Left ventricle myocardium inferior (tissue), 1 donor: ENCODE measurements at regions not wholly inside any gene's neighbourhood (a gene's known extent, or its start where the extent isn't known, plus 50 kb on each side); places are given as distances from the start of the nearest gene placed in this dataset.

Experiments
- DNase-seq: peaks from one replicate; pipeline ENCODE4 v3.0.0-alpha.2; 2020
- H3K27ac ChIP-seq: fragments of 200-600 bp; replicated peaks from 2 replicates; pipeline ENCODE4 v1.8.0; 2021
- H3K27me3 ChIP-seq: fragments of 200-600 bp; 2 replicates; pipeline ENCODE4 v1.8.0; 2021; ENCODE audit warnings: low read depth
- H3K36me3 ChIP-seq: fragments of 200-600 bp; 2 replicates; pipeline ENCODE4 v1.8.0; 2021
- H3K4me1 ChIP-seq: fragments of 200-600 bp; 2 replicates; pipeline ENCODE4 v1.8.0; 2021
- H3K4me3 ChIP-seq: fragments of 200-600 bp; 2 replicates; pipeline ENCODE4 v1.8.0; 2021; ENCODE audit warnings: mild to moderate bottlenecking, moderate library complexity
- H3K9me3 ChIP-seq: fragments of 200-600 bp; replicated peaks from 2 replicates; pipeline ENCODE4 v1.8.0; 2021
- CTCF ChIP-seq: fragments of 200-600 bp; IDR thresholded peaks from 2 replicates; pipeline ENCODE4 v1.8.0; 2021; ENCODE audit warnings: antibody characterized with exemption, mild to moderate bottlenecking, borderline replicate concordance
- intact Hi-C: fragments of 100-400 bp; cut with micrococcal nuclease; formaldehyde crosslinking; loops from one replicate; pipeline ENCODE4 v1.11.0; 2022
- donor health status: DM: no; HTN: yes; CAD: no; lungs with severe emphysema.

GRCh38 chr11:69961738-69962137 lies 116.4 kb upstream of the ANO1 start:
- Histone ChIP-seq H3K4me1 (no peaks in the 10 kb centered on the region), H3K36me3 (no peaks in the 10 kb centered on the region), H3K27me3 (peaks cover 28% of the 10 kb centered on the region), H3K9me3 (peaks cover 9% of the 10 kb centered on the region), H3K27ac (no peak overlapping the region), H3K4me3 (no peak overlapping the region)
- no peak for DNase-seq
- intact Hi-C loops = no loop called here
- TF ChIP-seq CTCF = no peak

- Histone ChIP-seq H3K9me3 (peaks cover 9% of the 10 kb centered on the region), H3K4me1 (no peaks in the 10 kb centered on the region), H3K4me3 (no peak overlapping the region), H3K27me3 (peaks cover 24% of the 10 kb centered on the region), H3K27ac (no peak overlapping the region), H3K36me3 (no peaks in the 10 kb centered on the region)
- no peak for TF ChIP-seq CTCF
- no peak for DNase-seq
- intact Hi-C loops = no loop called here
Measured at GRCh38 chr11:69962152-69962551, 116.0 kb upstream of the ANO1 start.

GRCh38 chr11:69963533-69964246 lies 114.4 kb upstream of the ANO1 start:
- H3K4me1 ChIP-seq = no peaks in the 10 kb centered on the region
- intact Hi-C loops = no loop called here
- peaks cover 32% of the 10 kb centered on the region for H3K27me3 ChIP-seq
- DNase-seq = no peak
- no peak overlapping the region for H3K4me3 ChIP-seq
- no peak for TF ChIP-seq CTCF
- peaks cover 6% of the 10 kb centered on the region for H3K9me3 ChIP-seq
- no peak overlapping the region for H3K27ac ChIP-seq
- no peaks in the 10 kb centered on the region for H3K36me3 ChIP-seq

GRCh38 chr11:69964247-69964643 lies 113.9 kb upstream of the ANO1 start:
- DNase-seq = no peak
- TF ChIP-seq CTCF = no peak
- intact Hi-C loops = no loop called here
- H3K9me3 ChIP-seq = peaks cover under 1% of the 10 kb centered on the region
- no peaks in the 10 kb centered on the region for H3K4me1 ChIP-seq
- no peak overlapping the region for H3K4me3 ChIP-seq
- peaks cover 36% of the 10 kb centered on the region for H3K27me3 ChIP-seq
- H3K27ac ChIP-seq = no peak overlapping the region
- H3K36me3 ChIP-seq = no peaks in the 10 kb centered on the region

- DNase-seq = no peak
- intact Hi-C loops = no loop called here
Measured at GRCh38 chr11:69965821-69966582, 112.1 kb upstream of the ANO1 start.

More at GRCh38 chr11:69965821-69966582, 112.1 kb upstream of the ANO1 start:
- Histone ChIP-seq H3K36me3 (no peaks in the 10 kb centered on the region), H3K9me3 (no peaks in the 10 kb centered on the region), H3K4me3 (no peak overlapping the region), H3K4me1 (no peaks in the 10 kb centered on the region), H3K27me3 (peaks cover 41% of the 10 kb centered on the region), H3K27ac (no peak overlapping the region)
- no peak for TF ChIP-seq CTCF
